RWPE2 (cell line): ENCODE measurements at regions not wholly inside any gene's neighbourhood (a gene's known extent, or its start where the extent isn't known, plus 50 kb on each side); places are given as distances from the start of the nearest gene placed in this dataset.

ENCODE experiments used
- ATAC-seq: fragments of 200-7000 bp; cut with Tn5 transposase; 3 replicates; pipeline ENCODE4 v1.9.1; 2021; ENCODE audit warnings: low read depth
- DNase-seq: peaks from one replicate; pipeline ENCODE4 v3.0.0-alpha.2; 2020; ENCODE audit warnings: low spot score
- H3K27ac ChIP-seq: fragments of 450-650 bp; 2 replicates; pipeline ENCODE4 v1.5.1; 2017; ENCODE audit warnings: mild to moderate bottlenecking; ENCODE audit not compliant: poor library complexity, severe bottlenecking
- H3K27me3 ChIP-seq: fragments of 250-450 bp; sonication (Bioruptor Pico); 2 replicates; pipeline ENCODE4 v1.5.1; 2021; ENCODE audit warnings: mild to moderate bottlenecking, moderate library complexity; ENCODE audit not compliant: insufficient read depth, poor library complexity, severe bottlenecking
- H3K36me3 ChIP-seq: fragments of 250-450 bp; sonication (Bioruptor Pico); 2 replicates; pipeline ENCODE4 v1.5.1; 2020; ENCODE audit warnings: low read depth, mild to moderate bottlenecking, moderate library complexity
- H3K4me1 ChIP-seq: fragments of 250-450 bp; sonication (Bioruptor Pico); 2 replicates; pipeline ENCODE4 v1.5.1; 2021; ENCODE audit warnings: mild to moderate bottlenecking, moderate library complexity; ENCODE audit not compliant: insufficient read depth, poor library complexity, severe bottlenecking
- H3K4me3 ChIP-seq: fragments of 250-450 bp; sonication (Bioruptor Pico); 2 replicates; pipeline ENCODE4 v1.5.1; 2021; ENCODE audit warnings: mild to moderate bottlenecking, moderate library complexity; ENCODE audit not compliant: severe bottlenecking
- H3K9me3 ChIP-seq: fragments of 250-450 bp; sonication (Bioruptor Pico); 2 replicates; pipeline ENCODE4 v1.5.1; 2021; ENCODE audit warnings: mild to moderate bottlenecking, moderate library complexity; ENCODE audit not compliant: severe bottlenecking
- TF ChIP-seq, protein P1 (sequence below): fragments of 450-650 bp; IDR thresholded peaks from one replicate; pipeline ENCODE4 v1.5.1; 2017; ENCODE audit warnings: mild to moderate bottlenecking, moderate library complexity; ENCODE audit not compliant: poor library complexity, severe bottlenecking

DNA sequence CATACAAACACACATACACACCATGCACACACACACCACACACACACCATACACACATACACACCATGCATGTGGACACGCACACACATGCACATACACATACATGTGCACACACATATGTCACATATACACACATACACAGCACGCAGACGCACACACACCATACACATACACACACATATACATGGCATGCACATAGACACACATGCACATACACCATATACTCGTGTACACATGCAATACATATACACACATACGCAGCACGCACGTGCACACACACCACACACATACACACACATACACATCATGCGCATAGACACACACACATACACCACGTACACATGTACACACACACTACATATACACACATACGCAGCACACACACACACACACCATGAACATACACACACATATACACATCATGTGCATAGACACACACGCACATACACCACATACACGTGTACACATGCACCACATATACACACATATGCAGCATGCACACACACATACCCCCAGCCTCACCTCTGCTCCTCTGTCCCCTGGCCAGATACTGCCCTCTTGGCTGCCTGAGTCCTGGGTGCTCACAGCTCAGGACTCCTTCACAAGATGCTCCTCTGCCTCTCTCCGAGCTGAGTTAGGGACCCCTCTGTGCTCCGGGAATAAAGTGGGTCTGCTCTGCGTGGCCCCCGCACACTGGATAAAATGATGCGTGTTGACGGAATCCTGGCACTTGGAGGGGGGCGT, 70.9 kb upstream of the ARHGEF7 start:
- no peaks in the 10 kb centered on the region for H3K27me3 ChIP-seq
- H3K27ac ChIP-seq, result no peak overlapping the region
- no peak overlapping the region for H3K4me3 ChIP-seq
- no peaks in the 10 kb centered on the region for H3K4me1 ChIP-seq
- ATAC-seq, result no peak
- no peaks in the 10 kb centered on the region for H3K36me3 ChIP-seq
- TF ChIP-seq, protein P1, sequence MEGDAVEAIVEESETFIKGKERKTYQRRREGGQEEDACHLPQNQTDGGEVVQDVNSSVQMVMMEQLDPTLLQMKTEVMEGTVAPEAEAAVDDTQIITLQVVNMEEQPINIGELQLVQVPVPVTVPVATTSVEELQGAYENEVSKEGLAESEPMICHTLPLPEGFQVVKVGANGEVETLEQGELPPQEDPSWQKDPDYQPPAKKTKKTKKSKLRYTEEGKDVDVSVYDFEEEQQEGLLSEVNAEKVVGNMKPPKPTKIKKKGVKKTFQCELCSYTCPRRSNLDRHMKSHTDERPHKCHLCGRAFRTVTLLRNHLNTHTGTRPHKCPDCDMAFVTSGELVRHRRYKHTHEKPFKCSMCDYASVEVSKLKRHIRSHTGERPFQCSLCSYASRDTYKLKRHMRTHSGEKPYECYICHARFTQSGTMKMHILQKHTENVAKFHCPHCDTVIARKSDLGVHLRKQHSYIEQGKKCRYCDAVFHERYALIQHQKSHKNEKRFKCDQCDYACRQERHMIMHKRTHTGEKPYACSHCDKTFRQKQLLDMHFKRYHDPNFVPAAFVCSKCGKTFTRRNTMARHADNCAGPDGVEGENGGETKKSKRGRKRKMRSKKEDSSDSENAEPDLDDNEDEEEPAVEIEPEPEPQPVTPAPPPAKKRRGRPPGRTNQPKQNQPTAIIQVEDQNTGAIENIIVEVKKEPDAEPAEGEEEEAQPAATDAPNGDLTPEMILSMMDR, result no peak
- no peak for DNase-seq
- no peaks in the 10 kb centered on the region for H3K9me3 ChIP-seq

DNA sequence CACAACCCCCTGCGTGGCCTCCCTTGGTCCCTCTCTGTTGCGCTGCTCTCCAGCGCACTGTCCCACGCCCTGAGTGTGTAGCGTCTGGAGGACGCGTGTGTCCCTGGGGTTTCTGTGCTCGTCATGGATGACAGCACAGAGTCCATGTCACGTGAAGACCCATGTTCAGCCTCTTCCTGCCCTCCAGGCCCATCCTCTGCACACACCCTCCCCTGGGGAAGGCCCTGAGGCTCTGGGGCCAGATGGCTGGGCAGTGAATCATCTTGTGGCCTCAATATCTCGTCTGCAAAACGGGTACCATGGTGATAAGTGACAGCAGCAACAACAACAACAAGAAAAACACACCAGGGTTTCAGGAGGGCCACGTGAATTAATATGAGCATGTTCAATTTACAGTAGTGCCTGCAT, 71.5 kb upstream of the ARHGEF7 start:
- TF ChIP-seq, protein P1, result no peak
- Histone ChIP-seq H3K4me3 (no peak overlapping the region), H3K36me3 (no peaks in the 10 kb centered on the region), H3K4me1 (no peaks in the 10 kb centered on the region), H3K27ac (no peak overlapping the region), H3K9me3 (no peaks in the 10 kb centered on the region), H3K27me3 (no peaks in the 10 kb centered on the region)
- no peak for ATAC-seq
- no peak for DNase-seq

DNA sequence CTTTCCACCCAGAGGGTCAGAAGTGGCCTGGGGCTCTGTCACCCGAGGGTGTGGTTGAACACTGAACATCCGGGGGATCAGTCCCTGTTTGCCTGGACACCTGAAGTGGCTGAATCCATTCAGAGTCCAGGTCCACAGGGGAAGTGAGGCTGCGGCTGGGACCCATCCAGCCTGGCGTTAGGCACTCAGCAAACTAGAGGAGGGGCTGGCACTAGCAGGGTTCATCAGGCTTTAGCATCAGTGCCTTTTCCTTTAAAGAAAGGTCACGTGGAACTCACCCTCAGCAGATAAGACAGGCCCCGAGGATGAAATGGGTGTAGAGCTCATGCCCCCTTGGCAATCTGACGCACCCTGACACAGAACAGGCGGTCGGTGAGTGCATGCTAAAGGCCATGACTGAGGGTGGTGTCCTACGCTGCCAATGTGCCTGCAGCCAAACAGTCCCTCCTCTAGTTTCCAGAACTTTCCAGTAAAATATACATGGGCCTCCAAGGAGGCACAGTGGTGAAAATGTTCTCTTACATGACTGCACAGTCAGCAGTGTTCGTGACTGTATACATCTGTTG, 72.4 kb upstream of the ARHGEF7 start:
- no peak for ATAC-seq
- Histone ChIP-seq H3K4me3 (no peak overlapping the region), H3K9me3 (no peaks in the 10 kb centered on the region), H3K27ac (no peak overlapping the region), H3K27me3 (no peaks in the 10 kb centered on the region), H3K4me1 (no peaks in the 10 kb centered on the region), H3K36me3 (no peaks in the 10 kb centered on the region)
- DNase-seq, result no peak
- TF ChIP-seq, protein P1, result no peak

DNA sequence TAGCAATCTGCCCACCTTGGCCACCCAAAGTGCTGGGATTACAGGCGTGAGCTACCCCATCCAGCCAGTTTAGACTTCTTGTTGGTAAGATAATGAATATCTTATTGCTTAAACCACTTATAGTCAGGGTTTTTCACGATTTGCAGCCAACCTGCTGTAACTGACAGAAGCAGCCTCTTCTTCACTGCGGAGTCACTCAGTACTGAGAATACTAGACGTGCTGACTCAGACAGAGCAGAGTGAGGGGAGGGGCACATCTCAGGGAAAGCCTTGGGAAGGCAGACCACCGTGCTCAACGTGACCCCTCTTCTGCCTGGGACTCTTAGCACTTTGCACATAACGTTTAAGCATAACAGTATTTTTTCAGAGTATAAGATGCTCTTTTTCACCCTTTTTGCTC, 74.3 kb upstream of the ARHGEF7 start:
- H3K36me3 ChIP-seq, result no peaks in the 10 kb centered on the region
- DNase-seq, result no peak
- no peaks in the 10 kb centered on the region for H3K9me3 ChIP-seq
- no peak for ATAC-seq
- H3K27ac ChIP-seq, result no peak overlapping the region
- TF ChIP-seq, protein P1, result no peak
- no peaks in the 10 kb centered on the region for H3K27me3 ChIP-seq
- no peak overlapping the region for H3K4me3 ChIP-seq
- H3K4me1 ChIP-seq, result no peaks in the 10 kb centered on the region

DNA sequence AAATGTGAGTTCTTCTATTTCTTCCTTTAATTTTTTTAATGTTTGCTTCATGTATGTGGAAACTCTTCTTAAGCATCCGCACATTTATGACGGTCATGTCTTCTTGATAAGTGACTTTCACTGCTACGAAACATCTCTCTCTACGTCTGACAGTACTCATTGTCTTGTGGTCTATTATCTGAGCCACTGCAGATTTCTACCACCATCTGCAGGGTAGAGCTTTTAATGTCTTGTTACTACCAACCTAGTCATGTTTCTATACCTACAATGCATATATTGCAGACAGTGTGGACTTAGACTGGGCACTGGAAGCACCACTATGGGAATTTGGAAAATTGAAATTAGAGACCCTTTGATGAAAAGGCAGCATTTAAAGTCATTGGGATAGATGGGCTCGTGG, 75.4 kb upstream of the ARHGEF7 start:
- H3K27me3 ChIP-seq, result peaks cover under 1% of the 10 kb centered on the region
- no peak for ATAC-seq
- DNase-seq, result no peak
- H3K4me3 ChIP-seq, result no peak overlapping the region
- H3K36me3 ChIP-seq, result no peaks in the 10 kb centered on the region
- TF ChIP-seq, protein P1, result peak; percentile 9
- no peak overlapping the region for H3K27ac ChIP-seq
- no peaks in the 10 kb centered on the region for H3K4me1 ChIP-seq
- no peaks in the 10 kb centered on the region for H3K9me3 ChIP-seq
